ENCODE measurements at regions not wholly inside any gene's neighbourhood (a gene's known extent, or its start where the extent isn't known, plus 50 kb on each side); places are given as distances from the start of the nearest gene placed in this dataset.

GRCh38 chr18:10077986-10078385 is 164.2 kb downstream of the VAPA start:
- TF ChIP-seq ZNF274 (IDR thresholded peaks at IDR 0.05; ENCODE audit: low read depth, low read length) (no peak), YY1 (IDR thresholded peaks at IDR 0.05; ENCODE audit: insufficient read depth, insufficient read length) (no peak), SUZ12 (IDR thresholded peaks at IDR 0.05; ENCODE audit: extremely low read depth, insufficient read depth, insufficient read length) (no peak)
